Mesenchymal stem cell (in vitro differentiated cells and primary cell): ENCODE measurements at regions not wholly inside any gene's neighbourhood (a gene's known extent, or its start where the extent isn't known, plus 50 kb on each side); places are given as distances from the start of the nearest gene placed in this dataset.

ENCODE experiments used
- DNase-seq: peaks from one replicate; pipeline ENCODE4 v3.0.0-alpha.2; 2013
- H2AFZ ChIP-seq: one replicate; pipeline ENCODE4 v1.6.1; 2013; ENCODE audit warnings: low read depth, mild to moderate bottlenecking, control low read depth, inconsistent platforms, low read length, moderate library complexity
- H2AK5ac ChIP-seq: 2 replicates; pipeline ENCODE4 v1.6.1; 2013; ENCODE audit warnings: low read length, moderate library complexity, mild to moderate bottlenecking, inconsistent platforms; ENCODE audit not compliant: severe bottlenecking
- H2BK120ac ChIP-seq: one replicate; pipeline ENCODE4 v1.6.1; 2013; ENCODE audit warnings: low read depth, mild to moderate bottlenecking, inconsistent platforms, low read length, moderate library complexity
- H2BK12ac ChIP-seq, 2 experiments: one replicate each; pipeline ENCODE4 v1.6.1; 2013; ENCODE audit warnings: inconsistent platforms in 2 of 2, low read length in 2 of 2, mild to moderate bottlenecking in 2 of 2, moderate library complexity in 2 of 2, control low read depth in 1 of 2
- H2BK15ac ChIP-seq: one replicate; pipeline ENCODE4 v1.6.1; 2013; ENCODE audit warnings: mild to moderate bottlenecking, low read depth, inconsistent platforms; ENCODE audit not compliant: poor library complexity, severe bottlenecking
- H2BK5ac ChIP-seq: 2 replicates; pipeline ENCODE4 v1.6.1; 2013; ENCODE audit warnings: low read depth, mild to moderate bottlenecking, low read length, control low read depth, inconsistent platforms; ENCODE audit not compliant: poor library complexity, severe bottlenecking
- H3K14ac ChIP-seq, 2 experiments: one replicate each; pipeline ENCODE4 v1.6.1; 2013; ENCODE audit warnings: inconsistent platforms in 2 of 2, low read length in 2 of 2, control low read depth in 1 of 2, mild to moderate bottlenecking in 1 of 2, moderate library complexity in 1 of 2
- H3K18ac ChIP-seq, 2 experiments: one replicate each; pipeline ENCODE4 v1.6.1; 2013; ENCODE audit warnings: inconsistent platforms in 2 of 2, low read length in 2 of 2, control low read depth in 1 of 2, low read depth in 1 of 2, mild to moderate bottlenecking in 1 of 2
- H3K23ac ChIP-seq, 2 experiments: one replicate each; pipeline ENCODE4 v1.6.1; 2013; ENCODE audit warnings: inconsistent platforms in 2 of 2, low read length in 2 of 2, mild to moderate bottlenecking in 2 of 2, moderate library complexity in 2 of 2, control low read depth in 1 of 2
- H3K27ac ChIP-seq: 2 replicates; pipeline ENCODE4 v1.5.1; 2013; ENCODE audit warnings: mild to moderate bottlenecking, moderate library complexity, low read length, control low read depth, inconsistent platforms; ENCODE audit not compliant: poor library complexity, severe bottlenecking
- H3K27me3 ChIP-seq, 2 experiments: 2 replicates each; pipeline versions ENCODE4 v1.6.1 to v1.7.0; 2013; ENCODE audit warnings: low read length in 2 of 2, mild to moderate bottlenecking in 2 of 2, moderate library complexity in 2 of 2, control low read depth in 1 of 2, inconsistent platforms in 1 of 2; ENCODE audit not compliant: control insufficient read depth in 1 of 2, insufficient read depth in 1 of 2
- H3K36me3 ChIP-seq, 2 experiments: 2 replicates each; pipeline versions ENCODE4 v1.6.1 to v1.7.0; 2013; ENCODE audit warnings: low read length in 2 of 2, control low read depth in 1 of 2, inconsistent platforms in 1 of 2, low read depth in 1 of 2, mild to moderate bottlenecking in 1 of 2; ENCODE audit not compliant: insufficient read depth in 2 of 2, control insufficient read depth in 1 of 2
- H3K4ac ChIP-seq, 2 experiments: one replicate each; pipeline ENCODE4 v1.6.1; 2013; ENCODE audit warnings: inconsistent platforms in 2 of 2, low read length in 2 of 2, mild to moderate bottlenecking in 2 of 2, moderate library complexity in 2 of 2, control low read depth in 1 of 2, low read depth in 1 of 2
- H3K4me1 ChIP-seq: 2 replicates; pipeline ENCODE4 v1.6.1; 2013; ENCODE audit warnings: low read depth, low read length, control low read depth; ENCODE audit not compliant: control insufficient read depth, insufficient read depth
- H3K4me2 ChIP-seq: 2 replicates; pipeline ENCODE4 v1.6.1; 2013; ENCODE audit warnings: low read length, mild to moderate bottlenecking, inconsistent platforms; ENCODE audit not compliant: poor library complexity, severe bottlenecking
- H3K4me3 ChIP-seq, 2 experiments: 2 replicates each; pipeline versions ENCODE4 v1.5.1 to v1.7.0; 2013; ENCODE audit warnings: low read length in 2 of 2, mild to moderate bottlenecking in 2 of 2, control low read depth in 1 of 2, low read depth in 1 of 2; ENCODE audit not compliant: insufficient read depth in 1 of 2
- H3K79me1 ChIP-seq: replicated peaks from 2 replicates; pipeline ENCODE4 v1.6.1; 2013; ENCODE audit warnings: mild to moderate bottlenecking, control low read depth, low read length, inconsistent platforms; ENCODE audit not compliant: poor library complexity, severe bottlenecking
- H3K9ac ChIP-seq: 2 replicates; pipeline ENCODE4 v1.7.0; 2013; ENCODE audit warnings: mild to moderate bottlenecking, low read length, moderate library complexity
- H3K9me3 ChIP-seq: 2 replicates; pipeline ENCODE4 v1.7.0; 2013; ENCODE audit warnings: mild to moderate bottlenecking, low read length; ENCODE audit not compliant: control insufficient read depth
- H4K8ac ChIP-seq: one replicate; pipeline ENCODE4 v1.6.1; 2013; ENCODE audit warnings: inconsistent platforms, mild to moderate bottlenecking, low read length, moderate library complexity
- H4K91ac ChIP-seq: one replicate; pipeline ENCODE4 v1.6.1; 2013; ENCODE audit warnings: mild to moderate bottlenecking, low read length, inconsistent platforms
- WGBS: methylation state at CpG from one replicate; pipeline ENCODE4 v1.1.7; 2013; ENCODE audit warnings: mixed read lengths; 5-methylcytosine and 5-hydroxymethylcytosine counted together

DNA sequence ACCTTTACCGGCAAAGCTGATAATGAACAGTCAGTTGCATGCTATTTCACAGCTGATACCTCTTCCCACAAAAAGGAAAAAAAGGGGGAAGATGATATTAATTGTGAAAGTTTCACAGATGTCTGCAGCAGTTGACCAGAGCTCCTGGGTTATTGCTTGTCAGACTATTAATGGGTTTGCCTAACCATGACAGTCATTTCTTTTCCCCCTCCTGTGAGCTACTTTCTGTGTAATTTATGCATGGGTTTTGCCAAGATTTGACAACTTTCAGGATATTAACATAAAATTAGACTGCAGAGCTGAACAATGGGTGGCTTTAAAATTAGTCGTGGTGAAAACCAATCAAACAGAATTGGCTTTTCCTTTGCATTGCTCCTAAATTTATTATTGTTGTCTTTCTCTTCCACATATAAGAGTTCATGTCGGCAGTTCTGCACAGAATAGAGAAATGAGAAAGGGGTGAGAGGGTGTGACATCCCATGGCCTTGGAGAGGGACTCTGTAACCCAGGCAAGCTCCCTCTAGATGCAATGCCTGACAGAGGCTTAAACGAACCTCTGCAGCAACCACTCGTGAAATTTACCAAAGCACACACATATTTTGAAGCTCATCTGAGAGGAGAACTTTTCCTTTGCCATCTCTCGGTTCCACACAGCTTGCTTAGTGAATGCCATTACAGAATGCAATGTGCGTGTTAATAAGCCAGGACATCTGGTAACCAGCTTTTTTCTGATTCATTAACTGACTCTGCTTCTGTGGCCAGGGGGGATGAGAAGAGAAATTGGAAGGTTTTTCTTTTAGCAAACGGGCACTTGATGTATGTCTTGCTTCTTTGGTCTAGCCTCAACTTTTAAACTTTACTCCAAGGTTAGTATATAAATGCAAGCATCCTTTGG lies 82.2 kb upstream of the ITGA4 start:
- Histone ChIP-seq H2BK12ac (no peak overlapping the region), H3K4me3 (peak overlapping the region in 1 of 2 experiments; percentile 46), H3K79me1 (no peaks in the 10 kb centered on the region), H2BK15ac (no peak overlapping the region), H3K4me1 (no peaks in the 10 kb centered on the region), H3K18ac (peak overlapping the region in 1 of 2 experiments; percentile 12), H2BK120ac (no peak overlapping the region), H4K8ac (no peak overlapping the region), H3K9me3 (no peaks in the 10 kb centered on the region), H3K27me3 (no peaks in the 10 kb centered on the region), H2AK5ac (no peak overlapping the region), H3K4ac (no peak overlapping the region), H3K4me2 (no peak overlapping the region), H2BK5ac (no peak overlapping the region), H3K9ac (no peak overlapping the region), H3K23ac (no peak overlapping the region), H4K91ac (no peak overlapping the region), H3K14ac (no peak overlapping the region), H3K36me3 (no peaks in the 10 kb centered on the region), H2AFZ (no peak overlapping the region), H3K27ac (no peak overlapping the region)
- 78% methylated on average over 6 of the region's 8 CpGs for WGBS
- no peak for DNase-seq

DNA sequence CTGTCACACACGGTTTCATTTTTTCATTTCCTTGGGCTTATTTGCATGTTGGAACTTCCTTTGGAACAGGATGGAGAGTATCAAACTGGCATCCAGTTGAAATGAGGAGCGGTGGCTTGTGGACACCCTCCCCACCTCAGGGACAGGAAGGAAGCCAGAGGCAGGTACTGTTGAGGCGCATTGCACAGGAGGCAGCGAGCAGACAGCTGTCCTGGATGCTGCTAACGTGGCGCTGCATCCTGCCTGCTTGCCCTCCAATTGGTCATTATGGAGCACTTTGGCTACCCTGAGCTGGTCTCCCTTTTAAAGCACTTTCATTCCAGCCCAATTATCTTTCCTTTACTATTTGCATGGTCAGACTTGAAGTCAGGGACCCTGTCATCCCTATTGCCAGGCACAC lies 80.7 kb upstream of the ITGA4 start:
- Histone ChIP-seq H2BK12ac (peak overlapping the region in 1 of 2 experiments; percentile 7), H2AK5ac (no peak overlapping the region), H3K9ac (no peak overlapping the region), H3K27ac (no peak overlapping the region), H3K4ac (no peak overlapping the region), H3K4me2 (no peak overlapping the region), H2AFZ (no peak overlapping the region), H2BK120ac (no peak overlapping the region), H3K14ac (peak overlapping the region in 1 of 2 experiments; percentile 18), H3K9me3 (no peaks in the 10 kb centered on the region), H2BK15ac (no peak overlapping the region), H3K18ac (no peak overlapping the region), H3K23ac (no peak overlapping the region), H2BK5ac (no peak overlapping the region), H3K36me3 (no peaks in the 10 kb centered on the region), H3K79me1 (no peaks in the 10 kb centered on the region), H4K91ac (no peak overlapping the region), H3K27me3 (no peaks in the 10 kb centered on the region), H4K8ac (no peak overlapping the region), H3K4me1 (no peaks in the 10 kb centered on the region), H3K4me3 (no peak overlapping the region)
- no peak for DNase-seq
- WGBS, result 97% methylated on average over 6 of the region's 6 CpGs

DNA sequence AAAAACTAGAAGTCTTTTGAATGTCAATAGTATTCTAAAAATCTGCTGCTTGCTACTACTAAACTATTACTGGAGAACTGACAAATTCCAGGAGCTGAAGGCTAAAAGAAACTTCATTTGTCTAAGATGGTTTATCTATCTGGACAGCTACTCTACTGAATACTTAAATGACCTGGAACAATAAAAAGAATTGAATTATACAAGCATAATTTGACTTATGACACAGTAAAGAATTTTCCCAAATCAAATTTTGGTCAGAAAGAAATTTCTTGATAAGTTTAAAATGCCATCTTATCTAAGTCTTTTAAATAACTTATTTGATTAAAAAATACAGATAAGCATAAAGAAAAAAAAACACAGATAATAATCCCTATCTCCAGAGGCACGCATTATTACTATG lies 80.2 kb upstream of the ITGA4 start:
- Histone ChIP-seq H2BK12ac (no peak overlapping the region), H4K91ac (no peak overlapping the region), H2AK5ac (no peak overlapping the region), H3K4ac (no peak overlapping the region), H3K9me3 (no peaks in the 10 kb centered on the region), H2BK15ac (no peak overlapping the region), H2BK5ac (no peak overlapping the region), H3K9ac (no peak overlapping the region), H3K79me1 (no peaks in the 10 kb centered on the region), H3K27ac (no peak overlapping the region), H3K18ac (no peak overlapping the region), H3K14ac (no peak overlapping the region), H3K36me3 (no peaks in the 10 kb centered on the region), H3K23ac (no peak overlapping the region), H3K4me1 (no peaks in the 10 kb centered on the region), H3K27me3 (no peaks in the 10 kb centered on the region), H2AFZ (no peak overlapping the region), H3K4me3 (no peak overlapping the region), H2BK120ac (no peak overlapping the region), H3K4me2 (no peak overlapping the region), H4K8ac (no peak overlapping the region)
- WGBS, result no CpG with 5 or more reads among the region's 1 CpG
- DNase-seq, result no peak

DNA sequence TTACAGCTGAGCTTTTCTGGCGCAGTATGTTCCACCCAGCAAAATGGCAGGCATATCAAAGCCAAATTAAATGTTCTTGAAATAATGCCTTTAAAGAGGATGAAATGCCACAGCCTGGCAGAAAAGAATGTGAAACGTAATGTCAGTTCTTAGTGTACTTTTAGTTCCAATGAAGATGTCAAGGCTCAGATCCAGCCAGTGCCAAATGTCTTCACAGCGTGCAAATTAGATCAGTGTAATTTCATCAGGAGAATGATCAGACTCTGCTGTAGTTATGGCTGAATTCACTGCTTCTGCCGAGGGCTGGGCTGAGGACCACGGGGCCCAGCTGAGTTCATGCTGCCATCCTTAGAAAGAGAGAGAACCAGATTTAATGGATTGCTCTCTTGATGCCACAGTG lies 78.7 kb upstream of the ITGA4 start:
- Histone ChIP-seq H2BK12ac (no peak overlapping the region), H3K4me3 (no peak overlapping the region), H3K4me2 (no peak overlapping the region), H3K79me1 (no peaks in the 10 kb centered on the region), H3K9ac (no peak overlapping the region), H3K23ac (peak overlapping the region in 1 of 2 experiments; percentile 42), H2AK5ac (no peak overlapping the region), H3K9me3 (no peaks in the 10 kb centered on the region), H3K27ac (no peak overlapping the region), H3K36me3 (no peaks in the 10 kb centered on the region), H2AFZ (no peak overlapping the region), H2BK15ac (no peak overlapping the region), H2BK5ac (no peak overlapping the region), H3K14ac (no peak overlapping the region), H3K27me3 (no peaks in the 10 kb centered on the region), H4K91ac (no peak overlapping the region), H3K4me1 (no peaks in the 10 kb centered on the region), H4K8ac (no peak overlapping the region), H2BK120ac (no peak overlapping the region), H3K18ac (no peak overlapping the region), H3K4ac (no peak overlapping the region)
- WGBS, result 85% methylated on average over 5 of the region's 5 CpGs
- no peak for DNase-seq
